GM18502 (cell line): ENCODE measurements at regions not wholly inside any gene's neighbourhood (a gene's known extent, or its start where the extent isn't known, plus 50 kb on each side); places are given as distances from the start of the nearest gene placed in this dataset.
"Not testable (repeated sequence)": the region's sequence is repeated elsewhere in the genome, so short reads cannot be mapped to it uniquely, and the experiment has no call there.

ENCODE experiments used
- ATAC-seq: cut with Tn5 transposase; IDR thresholded peaks from one replicate; pipeline ENCODE4 v1.9.1; 2021; ENCODE audit warnings: mild to moderate bottlenecking; ENCODE audit not compliant: unreplicated experiment, poor library complexity

DNA sequence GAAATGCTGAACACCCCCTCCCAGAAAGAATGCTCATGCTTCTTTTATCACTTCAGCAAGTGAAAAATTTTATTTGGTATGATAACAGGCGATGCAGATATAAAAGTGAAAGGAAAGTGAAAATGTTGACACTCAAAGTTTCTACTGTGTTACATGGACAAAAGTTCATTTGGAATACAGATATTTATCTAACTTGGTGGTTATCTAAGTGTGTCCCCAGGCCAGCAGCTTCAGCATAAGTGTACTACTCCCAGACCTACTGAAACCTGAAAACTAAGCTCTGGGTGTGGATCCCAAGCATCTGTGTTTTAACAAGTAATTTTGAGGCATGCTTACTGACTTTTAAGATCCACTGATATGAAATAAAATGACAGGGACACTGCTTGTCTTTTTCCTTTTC lies 157.1 kb upstream of the BCHE start:
- ATAC-seq = no peak

DNA sequence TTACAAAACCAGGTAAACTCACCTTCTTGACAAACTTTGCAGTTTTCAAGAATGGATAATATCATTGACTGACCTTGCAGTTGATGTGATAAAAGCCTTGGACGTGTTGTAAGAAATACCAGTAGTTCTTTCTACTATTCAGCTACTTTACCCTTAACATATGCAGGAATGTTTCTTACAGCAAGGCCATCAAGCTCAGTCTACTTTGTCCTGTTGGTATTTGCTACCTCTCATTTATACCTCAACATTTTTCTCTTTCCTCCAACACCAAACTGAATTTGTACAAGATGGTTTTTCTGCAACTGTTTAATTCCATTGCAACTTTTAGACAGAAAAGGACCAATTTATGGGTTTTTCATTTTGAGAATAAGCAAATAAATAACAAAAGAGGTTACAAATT lies 147.4 kb upstream of the BCHE start:
- no peak for ATAC-seq

DNA sequence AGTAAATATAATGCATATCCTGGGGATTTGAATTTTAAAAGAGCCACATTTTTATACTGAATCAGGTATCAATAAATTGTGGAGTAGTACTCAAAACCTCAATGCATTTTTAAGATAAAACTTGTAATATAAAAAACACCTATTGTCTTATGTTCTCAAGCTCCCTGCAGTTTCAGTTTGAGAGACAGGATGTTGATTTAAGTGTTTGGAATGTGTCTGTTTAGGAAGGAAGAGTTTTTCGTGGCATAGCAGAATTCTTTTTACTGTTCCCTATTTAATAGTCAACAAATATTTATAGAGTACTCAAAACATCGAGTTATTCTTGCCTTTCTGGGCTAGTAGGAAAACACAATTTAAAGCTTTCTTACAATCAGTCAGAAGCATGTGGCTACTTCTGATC lies 146.1 kb upstream of the BCHE start:
- ATAC-seq = no peak

DNA sequence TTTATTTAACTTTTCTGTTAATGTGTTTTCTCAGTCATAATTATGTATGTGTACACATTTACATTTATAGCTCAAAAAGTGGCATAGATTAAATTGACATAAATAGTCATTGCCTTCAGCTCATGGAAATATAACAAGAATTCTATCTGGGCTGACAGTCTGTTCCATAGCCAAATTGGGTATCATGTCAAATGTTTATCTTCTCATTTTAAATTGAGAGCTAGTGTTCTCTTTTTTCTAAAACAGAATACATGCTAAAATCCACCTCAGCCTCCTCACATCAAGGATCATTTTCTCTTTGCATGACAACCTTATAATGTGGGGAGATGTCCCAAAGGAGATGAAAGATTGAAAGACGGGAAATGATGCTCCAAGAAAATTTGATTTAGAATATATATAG lies 144.1 kb upstream of the BCHE start:
- no peak for ATAC-seq

DNA sequence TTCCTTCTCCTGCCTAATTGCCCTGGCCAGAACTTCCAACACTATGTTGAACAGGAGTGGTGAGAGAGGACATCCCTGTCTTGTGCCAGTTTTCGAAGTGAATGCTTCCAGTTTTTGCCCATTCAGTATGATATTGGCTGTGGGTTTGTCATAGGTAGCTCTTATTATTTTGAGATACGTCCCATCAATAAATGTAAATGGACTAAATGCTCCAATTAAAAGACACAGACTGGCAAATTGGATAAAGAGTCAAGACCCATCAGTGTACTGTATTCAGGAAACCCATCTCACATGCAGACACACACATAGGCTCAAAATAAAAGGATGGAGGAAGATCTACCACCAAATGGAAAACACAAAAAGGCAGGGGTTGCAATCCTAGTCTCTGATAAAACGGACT lies 123.6 kb upstream of the BCHE start:
- ATAC-seq = not testable (repeated sequence)

DNA sequence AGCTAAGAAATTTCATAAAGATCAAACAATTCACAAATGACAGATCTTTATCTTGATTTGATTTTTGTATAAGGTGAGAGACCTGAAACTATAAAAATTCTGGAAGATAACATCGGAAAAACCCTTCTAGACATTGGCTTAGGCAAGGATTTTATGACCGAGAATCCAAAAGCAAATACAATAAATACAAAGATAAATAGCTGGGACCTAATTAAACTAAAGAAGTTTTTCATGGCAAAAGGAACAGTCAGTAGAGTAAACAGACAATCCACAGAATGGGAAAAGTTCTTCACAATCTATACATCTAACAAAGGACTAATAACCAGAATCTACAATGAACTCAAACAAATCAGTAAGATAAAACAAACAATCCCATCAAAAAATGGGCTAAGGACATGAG lies 116.9 kb upstream of the BCHE start:
- ATAC-seq = no peak

DNA sequence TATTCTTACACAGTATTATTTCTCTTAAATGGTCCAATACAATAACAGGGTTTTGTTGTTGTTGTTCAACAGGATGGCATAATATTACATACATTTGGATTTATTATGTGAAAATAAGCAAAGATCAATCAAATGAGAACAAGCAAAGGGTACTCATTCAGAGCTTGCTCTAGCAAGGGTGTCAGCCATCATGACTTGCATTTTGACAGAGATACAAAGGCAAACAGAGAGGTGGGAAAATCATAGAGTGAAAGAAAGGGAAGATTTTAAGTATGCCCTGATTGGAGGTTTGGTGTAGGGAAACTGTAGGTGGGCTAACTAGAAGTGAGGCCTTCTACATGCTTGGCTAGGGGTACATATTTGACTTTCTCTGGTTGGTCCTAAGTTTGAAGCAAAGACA lies 109.1 kb upstream of the BCHE start:
- ATAC-seq = no peak

DNA sequence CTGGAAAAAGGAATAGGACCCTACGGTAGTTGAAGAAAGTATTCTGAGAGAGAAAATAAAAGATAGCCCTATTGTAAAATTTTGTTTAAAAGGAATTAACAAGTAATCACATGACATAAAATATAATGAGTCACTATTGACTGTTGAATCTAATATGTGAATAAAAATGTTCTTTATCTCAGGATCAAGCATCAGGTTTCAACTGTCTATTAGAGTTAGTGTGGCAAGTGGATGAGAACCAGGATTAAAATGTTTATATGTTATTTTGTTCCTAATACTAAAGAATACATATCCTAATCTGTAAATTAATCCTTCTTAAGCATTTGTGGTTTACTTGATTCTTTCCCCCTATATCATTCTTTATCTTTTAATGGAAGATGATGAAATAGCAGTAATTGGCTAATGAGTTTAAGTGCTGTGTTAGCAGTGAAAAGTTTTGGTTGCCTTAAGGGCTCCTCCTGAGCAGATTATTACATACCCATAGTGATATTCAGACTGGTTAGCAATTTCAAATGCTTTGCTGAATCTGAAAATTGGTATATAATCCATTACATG lies 101.8 kb upstream of the BCHE start:
- no peak for ATAC-seq

DNA sequence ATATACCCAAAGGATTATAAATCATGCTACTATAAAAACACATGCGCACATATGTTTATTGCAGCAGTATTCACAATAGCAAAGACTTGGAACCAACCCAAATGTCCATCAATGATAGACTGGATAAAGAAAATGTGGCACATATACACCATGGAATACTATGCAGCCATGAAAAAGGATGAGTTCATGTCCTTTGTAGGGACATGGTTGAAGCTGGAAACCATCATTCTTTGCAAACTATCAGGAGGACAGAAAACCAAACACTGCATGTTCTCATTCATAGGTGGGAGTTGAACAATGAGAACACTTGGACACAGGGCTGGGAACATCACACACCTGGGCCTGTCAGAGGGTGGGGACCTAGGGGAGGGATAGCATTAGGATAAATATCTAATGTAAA lies 98.9 kb upstream of the BCHE start:
- not testable (repeated sequence) for ATAC-seq

DNA sequence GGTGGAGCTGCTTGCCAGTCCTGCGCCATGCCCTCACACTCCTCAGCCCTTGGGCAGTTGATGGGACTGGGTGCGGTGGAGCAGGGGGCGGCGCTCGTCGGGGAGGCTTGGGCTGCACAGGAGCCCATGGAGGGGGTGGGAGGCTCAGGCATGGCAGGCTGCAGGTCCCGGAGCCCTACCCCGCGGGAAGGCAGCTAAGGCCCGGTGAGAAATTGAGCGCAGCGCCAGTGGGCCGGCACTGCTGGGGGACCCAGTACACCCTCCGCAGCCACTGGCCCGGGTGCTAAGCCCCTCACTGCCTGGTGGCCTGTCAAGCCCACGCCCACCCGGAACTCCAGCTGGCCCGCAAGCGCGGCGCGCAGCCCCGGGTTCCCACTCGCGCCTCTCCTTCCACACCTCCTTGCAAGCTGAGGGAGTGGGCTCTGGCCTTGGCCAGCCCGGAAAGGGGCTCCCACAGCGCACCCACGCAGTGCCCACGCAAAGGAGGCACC lies 87.1 kb upstream of the BCHE start:
- ATAC-seq = not testable (repeated sequence)

DNA sequence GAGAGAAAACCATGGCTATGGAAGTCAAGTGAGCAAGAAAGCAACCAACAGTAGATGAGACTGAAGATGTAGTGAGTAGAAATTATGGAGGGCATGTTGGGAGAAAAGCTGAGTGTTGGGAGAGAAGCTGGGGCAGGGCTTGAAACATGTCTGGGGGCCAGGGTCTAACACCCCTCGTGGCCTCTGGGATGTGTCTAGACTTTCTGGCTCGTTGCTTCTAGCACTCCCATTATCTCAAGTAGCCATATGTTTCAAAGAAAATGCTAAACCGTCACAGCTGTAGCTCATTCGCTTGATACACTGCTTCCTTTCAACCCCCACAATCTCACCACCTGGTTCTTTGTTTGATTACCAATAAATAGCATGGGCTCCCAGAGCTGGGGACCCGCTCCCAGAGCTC lies 83.8 kb upstream of the BCHE start:
- ATAC-seq = no peak

DNA sequence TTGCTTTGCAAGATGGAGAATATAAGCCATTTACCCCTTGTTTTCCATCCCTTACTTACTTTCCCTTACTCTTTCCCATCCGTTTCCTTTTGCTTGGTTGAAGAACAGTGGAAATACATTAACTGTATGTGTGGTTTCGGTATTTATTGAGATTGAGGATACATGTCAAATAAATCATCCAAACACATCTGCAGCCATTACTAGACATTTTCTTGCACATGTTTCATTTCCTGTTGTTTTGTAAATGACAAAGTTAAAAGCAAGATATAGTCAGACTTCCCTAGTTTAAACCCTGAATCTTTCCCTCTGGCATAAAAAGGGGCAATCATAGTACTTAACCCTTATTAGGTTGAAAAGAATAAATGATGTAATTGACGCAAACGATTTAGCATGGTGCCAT lies 82.1 kb upstream of the BCHE start:
- no peak for ATAC-seq

DNA sequence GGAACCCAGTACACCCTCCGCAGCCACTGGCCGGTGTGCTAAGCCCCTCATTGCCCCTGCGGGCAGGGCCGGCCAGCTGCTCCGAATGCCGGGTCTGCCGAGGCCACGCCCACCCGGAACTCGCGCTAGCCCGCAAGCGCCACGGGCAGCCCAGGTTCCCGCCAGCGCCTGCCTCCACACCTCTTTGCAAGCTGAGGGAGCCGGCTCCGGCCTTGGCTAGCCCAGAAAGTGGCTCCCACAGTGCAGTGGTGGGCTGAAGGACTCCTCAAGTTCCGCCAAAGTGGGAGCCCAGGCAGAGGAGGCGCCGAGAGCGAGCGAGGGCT lies 81.4 kb upstream of the BCHE start:
- ATAC-seq = no peak

DNA sequence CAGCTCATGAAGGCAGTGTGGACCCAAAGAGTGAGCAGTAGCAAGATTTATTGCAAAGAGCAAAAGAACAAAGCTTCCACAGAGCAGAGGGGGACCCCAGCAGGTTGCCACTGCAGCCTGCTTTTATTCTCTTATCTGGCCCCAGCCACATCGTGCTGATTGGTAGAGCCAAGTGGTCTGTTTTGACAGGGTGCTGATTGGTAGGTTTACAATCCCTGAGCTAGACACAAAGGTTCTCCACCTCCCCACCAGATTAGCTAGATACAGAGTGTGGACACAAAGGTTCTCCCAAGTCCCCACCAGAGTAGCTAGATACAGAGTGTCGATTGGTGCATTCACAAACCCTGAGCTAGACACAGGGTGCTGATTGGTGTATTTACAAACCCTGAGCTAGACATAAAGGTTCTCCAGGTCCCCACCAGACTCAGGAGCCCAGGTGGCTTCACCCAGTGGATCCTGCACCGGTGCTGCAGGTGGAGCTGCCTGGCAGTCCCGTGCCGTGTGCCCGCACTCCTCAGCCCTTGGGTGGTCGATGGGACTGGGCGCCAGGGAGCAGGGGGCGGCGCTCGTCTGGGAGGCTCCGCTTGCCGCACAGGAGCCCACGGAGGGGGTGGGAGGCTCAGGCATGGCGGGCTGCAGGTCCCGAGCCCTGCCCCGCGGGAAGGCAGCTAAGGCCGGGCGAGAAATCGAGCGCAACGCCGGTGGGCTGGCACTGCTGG lies 80.9 kb upstream of the BCHE start:
- ATAC-seq = not testable (repeated sequence)

DNA sequence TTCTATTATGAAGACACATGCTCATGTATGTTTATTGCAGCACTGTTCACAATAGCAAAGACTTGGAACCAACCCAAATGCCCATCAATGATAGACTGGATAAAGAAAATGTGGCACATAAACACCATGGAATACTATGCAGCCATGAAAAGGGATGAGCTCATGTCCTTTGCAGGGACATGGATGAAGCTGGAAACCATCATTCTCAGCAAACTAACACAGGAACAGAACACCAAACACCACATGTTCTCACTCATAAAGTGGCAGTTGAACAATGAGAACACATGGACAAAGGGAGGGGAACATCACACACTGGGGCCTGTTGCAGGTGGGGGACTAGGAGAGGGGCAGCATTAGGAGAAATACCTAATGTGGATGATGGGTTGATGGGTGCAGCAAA lies 77.9 kb upstream of the BCHE start:
- ATAC-seq = not testable (repeated sequence)

DNA sequence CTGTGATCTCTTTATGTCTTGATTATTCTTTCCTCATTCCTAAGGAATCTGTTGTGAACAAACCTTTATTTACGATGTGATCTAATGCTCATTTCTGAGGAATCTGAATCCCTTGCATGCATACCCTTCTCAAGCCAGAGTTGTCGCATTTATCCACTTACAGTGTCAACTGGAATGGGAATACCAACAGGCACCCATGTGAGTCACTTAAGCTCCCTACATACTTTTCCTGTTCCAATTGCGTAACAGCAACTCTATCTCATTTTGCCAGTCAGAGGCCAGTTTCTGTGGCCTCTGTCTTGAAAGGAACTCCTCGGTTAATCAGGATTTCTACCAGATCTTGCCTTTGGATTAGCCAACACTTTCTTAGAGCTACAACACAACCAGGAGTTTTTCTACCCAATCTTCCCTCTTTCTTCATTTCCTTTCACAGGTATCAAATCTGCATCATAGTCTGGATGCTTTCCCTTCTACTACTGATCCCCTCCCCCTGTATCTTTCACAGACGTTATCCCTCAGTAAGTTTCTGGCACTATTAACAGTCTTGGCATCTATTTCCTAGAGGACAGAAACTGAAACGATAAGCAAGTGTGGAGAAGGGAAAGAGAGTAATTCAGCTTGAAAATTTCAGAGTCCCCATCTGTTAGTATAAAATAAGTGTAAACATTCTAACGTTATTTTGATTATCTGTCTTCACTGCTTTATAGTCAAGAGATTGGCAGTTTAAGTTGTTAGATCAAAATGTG lies 66.8 kb upstream of the BCHE start:
- ATAC-seq = no peak

DNA sequence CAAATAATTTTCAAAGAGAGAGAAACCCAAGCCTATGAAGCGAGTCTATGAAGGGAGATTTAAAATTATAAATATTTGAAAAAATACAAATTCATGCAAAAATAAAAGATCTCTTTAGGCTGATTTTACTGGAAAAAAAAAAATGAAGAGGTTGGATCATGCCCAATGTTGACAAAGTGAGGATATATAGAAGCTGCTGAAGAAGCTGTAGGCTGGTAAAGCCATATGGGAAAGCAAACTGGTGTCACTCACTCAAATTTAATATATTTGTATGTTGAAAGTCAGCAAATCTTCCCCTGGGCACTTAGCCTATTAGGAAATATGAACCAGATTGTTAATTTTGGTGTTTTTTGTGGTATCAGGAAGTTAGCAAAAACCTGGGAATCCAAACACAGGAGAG lies 61.8 kb upstream of the BCHE start:
- ATAC-seq = no peak

DNA sequence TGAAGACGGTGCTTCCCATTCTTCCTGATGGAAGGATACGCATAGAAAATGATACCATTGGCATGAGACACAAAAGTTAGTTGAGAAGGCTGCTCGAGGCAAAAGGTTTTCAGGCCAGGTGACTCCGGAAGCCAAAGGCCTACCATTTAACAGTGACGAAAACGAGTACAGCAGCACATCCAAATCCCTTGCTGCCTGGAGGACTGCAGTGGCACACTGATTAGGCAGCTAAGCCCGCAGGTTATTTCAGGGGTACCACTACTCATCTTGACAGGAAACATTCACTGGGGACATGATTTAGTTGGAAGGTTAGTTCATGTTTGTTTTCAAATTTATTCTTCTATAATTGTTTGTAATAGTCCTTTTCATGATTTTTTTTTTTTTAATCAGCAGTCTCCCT lies 59.9 kb upstream of the BCHE start:
- no peak for ATAC-seq

DNA sequence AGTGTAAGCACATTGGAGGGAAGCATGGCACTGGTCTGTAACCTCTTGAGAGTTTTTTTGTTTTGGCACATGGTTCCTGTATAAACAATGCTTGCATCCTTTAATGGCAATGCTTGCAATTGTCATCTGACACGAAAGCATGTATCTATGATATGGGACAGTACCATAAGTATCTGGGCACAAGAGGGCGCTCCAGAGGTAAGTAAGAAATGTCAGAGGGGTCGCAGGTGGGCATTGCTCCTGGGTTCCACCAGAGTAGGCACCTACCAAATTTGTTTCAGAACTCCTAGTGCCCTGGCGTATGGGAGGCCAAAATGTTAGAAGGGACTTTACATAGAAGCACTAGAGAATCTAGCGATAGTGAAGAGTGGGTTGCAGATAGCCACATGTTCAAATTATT lies 58.7 kb upstream of the BCHE start:
- no peak for ATAC-seq

DNA sequence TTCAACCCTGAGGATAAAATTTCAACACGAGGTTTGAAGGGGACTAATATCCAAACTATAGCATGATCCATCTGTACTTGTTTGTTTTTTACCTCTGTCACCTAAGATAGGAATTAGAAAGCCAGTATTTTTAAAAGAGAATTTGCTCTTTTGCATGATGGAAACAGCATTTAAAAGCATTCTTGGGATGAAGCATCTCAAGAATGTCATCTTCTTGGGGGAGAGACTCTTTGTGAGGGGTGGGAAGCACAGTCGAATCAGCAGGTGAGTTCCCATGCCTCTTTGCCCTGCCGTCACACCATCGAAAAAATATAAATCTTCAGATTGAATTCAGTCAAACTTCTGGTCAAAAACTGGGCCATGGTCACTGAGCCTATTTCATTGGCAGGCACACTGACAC lies 55.3 kb upstream of the BCHE start:
- no peak for ATAC-seq
